WERI-Rb-1 (cell line): ENCODE measurements at regions not wholly inside any gene's neighbourhood (a gene's known extent, or its start where the extent isn't known, plus 50 kb on each side); places are given as distances from the start of the nearest gene placed in this dataset.

ENCODE experiments used
- DNase-seq: peaks from one replicate; pipeline ENCODE4 v3.0.0-alpha.2; 2020
- H3K27ac ChIP-seq: fragments of 250-450 bp; sonication (Bioruptor Pico); 2 replicates; pipeline ENCODE4 v1.5.1; 2020; ENCODE audit warnings: mild to moderate bottlenecking, moderate library complexity
- H3K27me3 ChIP-seq: fragments of 250-450 bp; sonication (Bioruptor Pico); 2 replicates; pipeline ENCODE4 v1.5.1; 2021; ENCODE audit warnings: mild to moderate bottlenecking, low read depth, moderate library complexity; ENCODE audit not compliant: insufficient read depth, severe bottlenecking
- H3K36me3 ChIP-seq: fragments of 250-450 bp; sonication (Bioruptor Pico); 2 replicates; pipeline ENCODE4 v1.5.1; 2020; ENCODE audit warnings: mild to moderate bottlenecking, moderate library complexity
- H3K4me3 ChIP-seq: 2 replicates; pipeline ENCODE4 v1.5.1; 2011; ENCODE audit warnings: low read depth, mild to moderate bottlenecking, control low read depth, low read length
- H3K9me3 ChIP-seq: fragments of 250-450 bp; sonication (Bioruptor Pico); 2 replicates; pipeline ENCODE4 v1.5.1; 2021; ENCODE audit warnings: mild to moderate bottlenecking, moderate library complexity; ENCODE audit not compliant: severe bottlenecking
- TF ChIP-seq, protein P1 (sequence below): IDR thresholded peaks from 2 replicates; pipeline ENCODE4 v1.5.1; 2011; ENCODE audit warnings: low read depth, mild to moderate bottlenecking, control low read depth, inconsistent platforms, low read length

DNA sequence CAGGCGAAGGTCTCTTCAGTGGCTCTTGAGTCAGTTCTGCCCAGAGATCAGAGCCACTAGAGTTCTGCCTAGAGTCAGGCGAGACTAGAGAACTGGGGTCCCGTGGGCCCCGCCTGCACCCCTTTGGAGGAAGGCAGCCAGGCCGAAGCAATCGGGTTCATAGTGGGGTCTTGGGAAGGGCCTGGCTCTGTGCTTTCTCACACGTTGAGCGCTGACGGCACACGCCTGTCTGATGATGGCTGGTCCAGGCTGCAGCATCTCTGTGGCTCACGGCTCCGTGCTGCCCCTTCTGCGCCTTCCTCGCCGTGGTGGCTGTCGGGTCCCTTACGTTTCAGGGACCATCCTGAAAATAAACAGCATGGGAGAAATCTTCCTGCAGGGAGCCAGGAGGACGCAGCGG lies 78.3 kb upstream of the RNU6ATAC start:
- Histone ChIP-seq H3K36me3 (no peaks in the 10 kb centered on the region), H3K27ac (no peak overlapping the region), H3K4me3 (no peak overlapping the region), H3K27me3 (no peaks in the 10 kb centered on the region), H3K9me3 (no peaks in the 10 kb centered on the region)
- TF ChIP-seq, protein P1, sequence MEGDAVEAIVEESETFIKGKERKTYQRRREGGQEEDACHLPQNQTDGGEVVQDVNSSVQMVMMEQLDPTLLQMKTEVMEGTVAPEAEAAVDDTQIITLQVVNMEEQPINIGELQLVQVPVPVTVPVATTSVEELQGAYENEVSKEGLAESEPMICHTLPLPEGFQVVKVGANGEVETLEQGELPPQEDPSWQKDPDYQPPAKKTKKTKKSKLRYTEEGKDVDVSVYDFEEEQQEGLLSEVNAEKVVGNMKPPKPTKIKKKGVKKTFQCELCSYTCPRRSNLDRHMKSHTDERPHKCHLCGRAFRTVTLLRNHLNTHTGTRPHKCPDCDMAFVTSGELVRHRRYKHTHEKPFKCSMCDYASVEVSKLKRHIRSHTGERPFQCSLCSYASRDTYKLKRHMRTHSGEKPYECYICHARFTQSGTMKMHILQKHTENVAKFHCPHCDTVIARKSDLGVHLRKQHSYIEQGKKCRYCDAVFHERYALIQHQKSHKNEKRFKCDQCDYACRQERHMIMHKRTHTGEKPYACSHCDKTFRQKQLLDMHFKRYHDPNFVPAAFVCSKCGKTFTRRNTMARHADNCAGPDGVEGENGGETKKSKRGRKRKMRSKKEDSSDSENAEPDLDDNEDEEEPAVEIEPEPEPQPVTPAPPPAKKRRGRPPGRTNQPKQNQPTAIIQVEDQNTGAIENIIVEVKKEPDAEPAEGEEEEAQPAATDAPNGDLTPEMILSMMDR: no peak
- DNase-seq: no peak

DNA sequence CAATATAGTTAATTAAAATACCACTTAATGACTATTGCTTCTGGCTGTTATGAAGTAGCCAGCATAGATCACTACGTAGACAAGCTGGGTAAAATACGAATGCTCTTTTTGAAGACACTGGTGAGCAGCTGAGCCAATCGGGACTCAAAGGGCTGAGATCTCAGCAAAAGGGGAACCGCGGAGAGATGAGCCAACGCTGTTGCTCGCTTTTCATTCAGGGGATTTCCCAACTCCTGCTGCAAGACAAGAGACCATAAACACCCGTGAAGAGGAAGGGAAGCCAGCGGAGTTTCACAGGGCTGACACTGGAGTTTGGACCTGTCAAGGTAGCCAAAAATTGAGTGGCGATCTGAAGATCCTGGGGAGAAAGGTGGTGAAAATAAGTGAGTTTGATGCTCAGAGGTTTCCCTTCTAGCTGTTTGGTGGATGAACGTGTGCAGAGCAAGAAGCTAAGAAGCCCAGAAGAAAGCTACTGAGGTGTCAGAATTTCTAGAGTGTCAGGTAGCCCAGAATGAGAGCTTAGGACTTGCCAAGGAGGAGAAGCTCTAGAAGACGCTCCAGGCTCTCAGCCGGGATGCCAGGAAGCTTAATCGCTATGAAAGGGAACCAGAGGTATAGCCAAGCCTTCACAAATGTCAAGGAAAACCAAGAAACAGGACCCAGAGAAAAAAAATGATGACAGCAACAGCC lies 79.6 kb upstream of the RNU6ATAC start:
- H3K27ac ChIP-seq: no peak overlapping the region
- H3K4me3 ChIP-seq: no peak overlapping the region
- H3K36me3 ChIP-seq: no peaks in the 10 kb centered on the region
- no peak for DNase-seq
- H3K9me3 ChIP-seq: no peaks in the 10 kb centered on the region
- H3K27me3 ChIP-seq: no peaks in the 10 kb centered on the region
- TF ChIP-seq, protein P1: no peak

DNA sequence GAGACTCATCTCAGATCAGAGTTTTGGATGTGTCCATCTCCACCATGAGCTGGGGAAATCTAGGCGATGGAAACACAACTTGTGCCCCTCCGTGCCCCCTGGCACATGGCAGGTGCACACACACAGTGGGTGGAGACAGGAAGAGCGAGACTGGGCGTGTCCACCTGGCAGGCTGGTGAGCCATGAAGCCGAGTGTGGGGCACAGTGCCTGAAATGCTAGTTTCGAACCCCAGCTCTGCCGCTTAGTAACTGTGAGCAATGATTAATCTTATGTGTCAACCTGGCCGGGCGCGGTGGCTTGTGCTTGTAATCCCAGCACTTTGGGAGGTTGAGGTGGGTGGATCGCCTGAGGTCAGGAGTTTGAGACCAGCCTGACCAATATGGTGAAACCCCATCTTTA lies 80.8 kb upstream of the RNU6ATAC start:
- no peak overlapping the region for H3K27ac ChIP-seq
- no peaks in the 10 kb centered on the region for H3K9me3 ChIP-seq
- no peak for DNase-seq
- no peaks in the 10 kb centered on the region for H3K36me3 ChIP-seq
- no peak overlapping the region for H3K4me3 ChIP-seq
- H3K27me3 ChIP-seq: no peaks in the 10 kb centered on the region
- TF ChIP-seq, protein P1: no peak

DNA sequence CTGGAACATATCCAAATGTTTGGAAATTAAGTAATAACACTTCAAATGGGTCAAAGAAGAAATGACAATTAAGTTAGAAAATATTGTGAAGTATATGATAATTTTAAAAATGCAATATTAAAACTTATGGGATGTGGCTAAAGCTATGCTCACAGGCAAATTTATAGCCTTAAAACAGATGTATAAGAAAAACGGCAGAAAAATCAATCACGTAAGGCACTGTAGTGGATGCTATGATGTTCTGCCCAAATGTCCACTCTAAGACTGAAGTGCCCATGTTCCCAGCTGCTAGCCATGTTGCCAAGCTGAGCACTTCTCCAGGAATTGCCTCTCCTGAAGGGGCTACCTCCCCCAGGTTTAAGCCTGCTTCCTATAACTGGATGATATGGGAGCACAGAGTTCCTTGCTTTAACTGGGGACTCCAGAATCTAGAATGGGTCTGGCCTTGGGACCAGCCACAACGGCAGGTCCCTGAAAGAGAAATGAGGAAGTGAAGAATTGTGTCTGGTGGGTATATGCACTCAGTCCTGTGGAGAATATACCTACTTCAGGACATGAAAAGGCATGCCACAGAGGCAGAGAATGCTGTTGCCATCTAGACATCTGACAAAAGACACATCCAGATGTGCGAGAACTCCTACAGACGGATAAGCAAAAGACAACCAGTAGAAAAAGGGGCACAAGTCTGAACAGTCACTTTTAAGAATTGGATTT lies 78.2 kb upstream of the RXRA start:
- H3K4me3 ChIP-seq: no peak overlapping the region
- H3K9me3 ChIP-seq: no peaks in the 10 kb centered on the region
- no peaks in the 10 kb centered on the region for H3K27me3 ChIP-seq
- TF ChIP-seq, protein P1: no peak
- H3K27ac ChIP-seq: no peak overlapping the region
- no peaks in the 10 kb centered on the region for H3K36me3 ChIP-seq
- no peak for DNase-seq

DNA sequence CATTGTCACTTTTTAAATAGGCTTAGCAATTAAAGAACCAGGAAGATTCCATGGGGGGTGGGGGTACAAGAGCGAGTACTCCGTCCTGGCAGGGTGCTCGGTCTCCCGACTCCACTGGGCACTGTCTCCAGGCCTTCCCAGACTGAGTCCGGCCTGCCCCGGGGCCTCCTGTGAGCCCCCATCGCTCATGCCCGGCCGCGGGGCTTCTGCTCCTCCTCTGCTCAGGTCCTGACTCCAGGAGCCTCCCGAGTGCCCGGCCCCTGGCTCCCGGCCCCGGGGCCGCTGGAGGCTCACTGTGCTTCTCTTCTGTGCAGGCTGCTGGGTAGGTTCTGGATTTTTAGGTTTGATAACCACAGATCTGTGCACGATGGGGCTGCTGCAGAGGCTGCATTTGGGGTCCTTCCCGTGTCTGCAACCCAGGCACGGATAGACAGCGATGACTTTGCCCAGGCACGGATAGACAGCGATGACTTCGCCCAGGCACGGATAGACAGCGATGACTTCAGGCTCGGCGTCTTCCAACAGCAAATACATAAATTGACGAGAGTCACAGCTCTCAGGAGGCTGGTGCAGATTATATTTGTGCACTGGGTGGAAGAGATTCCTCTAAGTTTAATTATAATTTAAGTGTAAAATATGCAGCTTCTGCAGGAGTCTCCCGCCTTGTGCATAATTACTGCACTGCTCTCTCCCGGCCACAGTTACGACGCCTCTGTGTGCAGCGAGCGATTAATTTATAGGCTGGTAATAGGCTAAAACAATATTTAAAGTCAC lies 74.8 kb upstream of the RXRA start:
- Histone ChIP-seq H3K4me3 (no peak overlapping the region), H3K27ac (no peak overlapping the region), H3K27me3 (no peaks in the 10 kb centered on the region), H3K9me3 (no peaks in the 10 kb centered on the region), H3K36me3 (no peaks in the 10 kb centered on the region)
- no peak for DNase-seq
- TF ChIP-seq, protein P1: no peak
